PC-9 (cell line): ENCODE measurements at regions not wholly inside any gene's neighbourhood (a gene's known extent, or its start where the extent isn't known, plus 50 kb on each side); places are given as distances from the start of the nearest gene placed in this dataset.

Source experiments
- BruUV-seq: library from RNA; stranded (reverse); fragments of 400-500 nt; replicated peaks from 2 replicates; lab custom pipeline; 2021; lab: Mats Ljungman, UMichigan
- CTCF ChIA-PET: fragments of 300-600 bp; sonication (Branson Sonifier 250); formaldehyde crosslinking; loops from one replicate; lab custom pipeline; 2022; ENCODE audit warnings: antibody characterized with exemption; lab: Charles Lee
- POLR2A ChIA-PET: fragments of 300-600 bp; sonication (Branson Sonifier 250); formaldehyde crosslinking; loops from one replicate; lab custom pipeline; 2022; ENCODE audit warnings: antibody characterized with exemption; ENCODE audit not compliant: unreplicated experiment; lab: Charles Lee
- DNase-seq, 2 experiments: peaks; one replicate each; pipeline versions ENCODE4 v3.0.0 to v3.0.0-alpha.2; 2015 to 2022; ENCODE audit warnings: mixed read lengths in 1 of 2
- H2AFZ ChIP-seq: fragments of 200-600 bp; sonication (generic); 2 replicates; pipeline ENCODE4 v1.8.1; 2017; ENCODE audit warnings: antibody characterized with exemption
- H3F3A ChIP-seq: fragments of 200-600 bp; sonication (generic); 2 replicates; pipeline ENCODE4 v1.8.1; 2017; ENCODE audit warnings: antibody characterized with exemption, mild to moderate bottlenecking, low read depth; ENCODE audit not compliant: insufficient read depth
- H3K27ac ChIP-seq: fragments of 200-600 bp; sonication (generic); 2 replicates; pipeline ENCODE4 v1.6.1; 2016; ENCODE audit warnings: mixed run types
- H3K27me3 ChIP-seq: fragments of 200-600 bp; sonication (generic); 2 replicates; pipeline ENCODE4 v1.6.1; 2016; ENCODE audit warnings: low read depth, mixed run types; ENCODE audit not compliant: insufficient read depth
- H3K36me3 ChIP-seq: fragments of 200-600 bp; sonication (generic); 2 replicates; pipeline ENCODE4 v1.6.1; 2016; ENCODE audit warnings: low read depth, mixed run types
- H3K4me1 ChIP-seq: fragments of 200-600 bp; sonication (generic); replicated peaks from 2 replicates; pipeline ENCODE4 v1.6.1; 2016; ENCODE audit warnings: mixed run types; ENCODE audit not compliant: insufficient read depth
- H3K4me2 ChIP-seq: fragments of 200-600 bp; sonication (generic); 2 replicates; pipeline ENCODE4 v1.6.1; 2017; ENCODE audit warnings: mixed run types
- H3K4me3 ChIP-seq: fragments of 200-600 bp; sonication (generic); 2 replicates; pipeline ENCODE4 v1.6.1; 2016; ENCODE audit warnings: mixed run types
- H3K79me2 ChIP-seq: fragments of 200-600 bp; sonication (generic); 2 replicates; pipeline ENCODE4 v1.6.1; 2017; ENCODE audit warnings: low read depth, mixed run types
- H3K9me2 ChIP-seq: fragments of 200-600 bp; sonication (generic); 2 replicates; pipeline ENCODE4 v1.8.1; 2017; ENCODE audit warnings: mild to moderate bottlenecking; ENCODE audit not compliant: insufficient read depth
- H3K9me3 ChIP-seq: fragments of 200-600 bp; sonication (generic); 2 replicates; pipeline ENCODE4 v1.8.1; 2016; ENCODE audit warnings: low read depth; ENCODE audit not compliant: insufficient read depth
- H4K20me1 ChIP-seq: fragments of 200-600 bp; sonication (generic); 2 replicates; pipeline ENCODE4 v1.8.1; 2017; ENCODE audit not compliant: insufficient read depth
- EZH2 ChIP-seq: fragments of 200-600 bp; sonication (generic); IDR thresholded peaks from 2 replicates; pipeline ENCODE4 v1.8.0; 2017; ENCODE audit warnings: antibody characterized with exemption, low read depth
- intact Hi-C: fragments of 100-400 bp; cut with micrococcal nuclease; formaldehyde crosslinking; loops from one replicate; pipeline ENCODE4 v1.10.0; 2022; ENCODE audit not compliant: unreplicated experiment
- TF ChIP-seq, protein P1 (sequence below): fragments of 200-600 bp; sonication (generic); conservative IDR thresholded peaks from 2 replicates; pipeline ENCODE4 v1.6.1; 2017; ENCODE audit warnings: mixed run types, antibody characterized with exemption, mild to moderate bottlenecking, moderate library complexity

DNA sequence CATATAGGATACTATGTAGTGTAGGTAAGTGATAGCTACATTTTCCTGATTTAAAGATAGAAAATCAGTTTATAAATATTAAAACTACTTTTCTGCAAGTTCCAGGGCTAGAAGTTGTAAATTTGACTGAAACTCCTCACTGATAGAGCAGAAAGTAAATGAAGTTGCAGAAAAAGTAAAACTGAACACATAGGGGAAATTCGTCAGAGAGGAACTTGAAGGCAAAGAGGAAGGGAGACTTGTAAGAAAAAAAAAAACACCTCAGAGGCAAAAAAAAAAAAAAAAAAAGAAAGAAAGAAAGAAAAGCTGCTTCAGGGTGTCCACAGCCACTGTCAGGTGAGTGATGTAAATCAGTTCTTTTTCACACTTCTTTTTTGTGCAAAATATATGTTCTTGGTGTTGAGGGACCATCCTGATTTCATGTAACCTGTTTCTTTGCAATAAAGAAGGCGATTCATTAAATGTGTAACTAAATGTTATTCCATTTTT, 336.2 kb upstream of the ZNF462 start:
- H2AFZ ChIP-seq: no peak overlapping the region
- intact Hi-C loops: no loop called here
- ChIA-PET CTCF (no interaction called here), POLR2A (no interaction called here)
- H3K36me3 ChIP-seq: no peaks in the 10 kb centered on the region
- H3F3A ChIP-seq: no peaks in the 10 kb centered on the region
- H3K79me2 ChIP-seq: no peaks in the 10 kb centered on the region
- H3K27ac ChIP-seq: no peak overlapping the region
- no peaks in the 10 kb centered on the region for H3K27me3 ChIP-seq
- no peaks in the 10 kb centered on the region for H3K9me2 ChIP-seq
- H3K4me3 ChIP-seq: no peak overlapping the region
- H3K9me3 ChIP-seq: no peaks in the 10 kb centered on the region
- DNase-seq: no peak
- H3K4me2 ChIP-seq: no peak overlapping the region
- TF ChIP-seq, protein P1, sequence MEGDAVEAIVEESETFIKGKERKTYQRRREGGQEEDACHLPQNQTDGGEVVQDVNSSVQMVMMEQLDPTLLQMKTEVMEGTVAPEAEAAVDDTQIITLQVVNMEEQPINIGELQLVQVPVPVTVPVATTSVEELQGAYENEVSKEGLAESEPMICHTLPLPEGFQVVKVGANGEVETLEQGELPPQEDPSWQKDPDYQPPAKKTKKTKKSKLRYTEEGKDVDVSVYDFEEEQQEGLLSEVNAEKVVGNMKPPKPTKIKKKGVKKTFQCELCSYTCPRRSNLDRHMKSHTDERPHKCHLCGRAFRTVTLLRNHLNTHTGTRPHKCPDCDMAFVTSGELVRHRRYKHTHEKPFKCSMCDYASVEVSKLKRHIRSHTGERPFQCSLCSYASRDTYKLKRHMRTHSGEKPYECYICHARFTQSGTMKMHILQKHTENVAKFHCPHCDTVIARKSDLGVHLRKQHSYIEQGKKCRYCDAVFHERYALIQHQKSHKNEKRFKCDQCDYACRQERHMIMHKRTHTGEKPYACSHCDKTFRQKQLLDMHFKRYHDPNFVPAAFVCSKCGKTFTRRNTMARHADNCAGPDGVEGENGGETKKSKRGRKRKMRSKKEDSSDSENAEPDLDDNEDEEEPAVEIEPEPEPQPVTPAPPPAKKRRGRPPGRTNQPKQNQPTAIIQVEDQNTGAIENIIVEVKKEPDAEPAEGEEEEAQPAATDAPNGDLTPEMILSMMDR: no peak
- TF ChIP-seq EZH2: no peak
- BruUV-seq: no TSS peak
- no peaks in the 10 kb centered on the region for H4K20me1 ChIP-seq
- no peaks in the 10 kb centered on the region for H3K4me1 ChIP-seq

DNA sequence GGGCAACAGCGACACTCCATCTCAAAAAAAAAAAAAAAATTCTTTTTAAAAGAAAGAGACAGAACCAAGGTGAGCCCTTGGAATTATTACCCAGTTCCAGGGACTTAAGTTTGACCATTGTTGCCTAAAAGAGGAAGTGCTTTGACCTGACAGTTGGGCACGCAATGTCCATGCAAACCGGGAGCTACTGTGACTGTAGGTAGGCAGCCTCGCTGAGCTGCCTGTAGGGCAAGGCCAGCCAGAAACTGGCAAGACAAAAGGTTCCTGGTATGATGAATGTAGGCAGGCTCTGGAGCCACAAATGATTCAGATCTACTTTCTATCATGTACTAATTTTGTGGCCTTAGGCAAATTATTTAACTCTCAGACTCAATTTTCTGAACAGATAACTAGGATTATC, 334.8 kb upstream of the ZNF462 start:
- H4K20me1 ChIP-seq: no peaks in the 10 kb centered on the region
- intact Hi-C loops: no loop called here
- no peak for TF ChIP-seq EZH2
- TF ChIP-seq, protein P1: no peak
- no peaks in the 10 kb centered on the region for H3K4me1 ChIP-seq
- H2AFZ ChIP-seq: no peak overlapping the region
- H3K36me3 ChIP-seq: no peaks in the 10 kb centered on the region
- DNase-seq: no peak
- ChIA-PET CTCF (no interaction called here), POLR2A (no interaction called here)
- no peaks in the 10 kb centered on the region for H3K27me3 ChIP-seq
- no TSS peak for BruUV-seq
- H3K4me2 ChIP-seq: no peak overlapping the region
- no peak overlapping the region for H3K27ac ChIP-seq
- no peak overlapping the region for H3K4me3 ChIP-seq
- H3K79me2 ChIP-seq: no peaks in the 10 kb centered on the region
- no peaks in the 10 kb centered on the region for H3K9me3 ChIP-seq
- no peaks in the 10 kb centered on the region for H3K9me2 ChIP-seq
- H3F3A ChIP-seq: no peaks in the 10 kb centered on the region

DNA sequence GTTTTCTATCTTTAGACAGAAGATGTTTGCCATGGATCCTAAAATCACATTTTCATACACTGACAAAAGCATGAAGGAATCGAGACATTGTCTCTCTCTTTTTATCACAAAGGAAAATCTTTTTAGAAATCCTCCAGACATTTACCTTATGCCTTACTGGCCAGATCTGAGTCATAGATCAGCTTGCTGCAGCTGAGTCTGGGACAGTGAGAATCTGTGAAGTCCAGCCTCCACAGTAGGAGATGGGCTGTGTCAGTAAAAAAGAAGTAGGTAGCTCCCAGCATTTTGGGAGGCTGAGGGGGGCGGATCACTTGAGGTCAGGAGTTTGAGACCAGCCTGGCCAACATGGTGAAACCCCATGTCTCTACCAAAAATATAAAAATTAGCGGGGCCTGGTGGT, 333.4 kb upstream of the ZNF462 start:
- H3K27me3 ChIP-seq: no peaks in the 10 kb centered on the region
- no peak overlapping the region for H3K27ac ChIP-seq
- no peak overlapping the region for H3K4me2 ChIP-seq
- H3K4me1 ChIP-seq: no peaks in the 10 kb centered on the region
- H3K4me3 ChIP-seq: no peak overlapping the region
- H3K36me3 ChIP-seq: no peaks in the 10 kb centered on the region
- no peaks in the 10 kb centered on the region for H3K9me3 ChIP-seq
- H2AFZ ChIP-seq: no peak overlapping the region
- no peaks in the 10 kb centered on the region for H3K9me2 ChIP-seq
- no peaks in the 10 kb centered on the region for H3K79me2 ChIP-seq
- BruUV-seq: no TSS peak
- H3F3A ChIP-seq: no peaks in the 10 kb centered on the region
- DNase-seq: no peak
- ChIA-PET CTCF (no interaction called here), POLR2A (no interaction called here)
- intact Hi-C loops: no loop called here
- H4K20me1 ChIP-seq: no peaks in the 10 kb centered on the region
- no peak for TF ChIP-seq EZH2
- TF ChIP-seq, protein P1: no peak
